Kidney (tissue), 13 donors: ENCODE measurements at regions not wholly inside any gene's neighbourhood (a gene's known extent, or its start where the extent isn't known, plus 50 kb on each side); places are given as distances from the start of the nearest gene placed in this dataset.
"Not testable (repeated sequence)": the region's sequence is repeated elsewhere in the genome, so short reads cannot be mapped to it uniquely, and the experiment has no call there.

Experiments
- DNase-seq, 5 donors: peaks; one replicate each; pipeline ENCODE4 v3.0.0-alpha.2; 2013 to 2020
- FAIRE-seq: peaks from 2 replicates; lab custom pipeline; 2012; peaks lifted over from hg19 to GRCh38; lab: Jason Lieb, UNC
- H3K27ac ChIP-seq, 2 donors: one replicate each; pipeline ENCODE4 v1.7.0; 2013; ENCODE audit warnings: low read depth in 2 of 2, low read length in 2 of 2, inconsistent platforms in 1 of 2
- H3K27me3 ChIP-seq: one replicate; pipeline ENCODE4 v1.7.1; 2013; ENCODE audit warnings: low read length, inconsistent platforms; ENCODE audit not compliant: control insufficient read depth, insufficient read depth
- H3K36me3 ChIP-seq, 3 donors: one replicate each; pipeline versions ENCODE4 v1.7.0 to v1.7.1; 2013; ENCODE audit warnings: low read length in 3 of 3, control low read depth in 1 of 3, inconsistent platforms in 1 of 3; ENCODE audit not compliant: insufficient read depth in 3 of 3, control insufficient read depth in 2 of 3
- H3K4me1 ChIP-seq, 3 donors: one replicate each; pipeline versions ENCODE4 v1.7.0 to v1.7.1; 2013; ENCODE audit warnings: low read length in 3 of 3, inconsistent platforms in 1 of 3, low read depth in 1 of 3; ENCODE audit not compliant: control insufficient read depth in 2 of 3, insufficient read depth in 2 of 3
- H3K4me3 ChIP-seq, 3 donors: one replicate each; pipeline versions ENCODE4 v1.7.0 to v1.8.1; 2013; ENCODE audit warnings: low read length in 3 of 3, control low read depth in 1 of 3, inconsistent platforms in 1 of 3
- H3K9ac ChIP-seq, 3 donors: one replicate each; pipeline versions ENCODE4 v1.7.0 to v1.7.1; 2013; ENCODE audit warnings: low read length in 3 of 3, control low read depth in 1 of 3, inconsistent platforms in 1 of 3
- H3K9me3 ChIP-seq, 3 donors: one replicate each; pipeline versions ENCODE4 v1.7.0 to v1.7.1; 2013; ENCODE audit warnings: low read length in 3 of 3, control low read depth in 1 of 3, inconsistent platforms in 1 of 3; ENCODE audit not compliant: control insufficient read depth in 2 of 3, insufficient read depth in 1 of 3
- CTCF ChIP-seq: IDR thresholded peaks from 3 replicates; pipeline ENCODE4 v1.5.1; 2012; ENCODE audit warnings: mild to moderate bottlenecking, moderate library complexity, borderline replicate concordance; ENCODE audit not compliant: insufficient read depth; ENCODE audit errors: extremely low read depth
- intact Hi-C: fragments of 100-400 bp; cut with DNase I; formaldehyde crosslinking; loops from one replicate; pipeline ENCODE4 v1.11.1; 2022
- donor health status: control.
- donor health status: control.
- donor health status: control.
- donor health status: control.
- donor health status: control.
- donor health status: DM: yes; HTN: yes; CAD: no.
- donor health status: Normal renal cell carcinoma (clear cell type).

GRCh38 chr3:177905173-177906125 lies 630.8 kb upstream of the KCNMB2 start:
- DNase-seq (peak in 2 of 5 donors; percentile 26 to 40), FAIRE-seq (no peak)
- H3K4me1 ChIP-seq, result peaks cover 0 to 35% (median 18%) of the 10 kb centered on the region in 3 donors
- no peaks in the 10 kb centered on the region for H3K36me3 ChIP-seq
- peak overlapping the region in 2 of 3 donors; percentile 23 to 33 for H3K4me3 ChIP-seq
- H3K27ac ChIP-seq, result peak overlapping the region; percentile 83 to 89
- H3K9me3 ChIP-seq, result peaks cover 0 to 2% (median 0%) of the 10 kb centered on the region in 3 donors
- no peak overlapping the region for H3K9ac ChIP-seq
- intact Hi-C loops, result no loop called here
- no peak for TF ChIP-seq CTCF
- no peaks in the 10 kb centered on the region for H3K27me3 ChIP-seq

GRCh38 chr3:177906126-177906511 lies 630.1 kb upstream of the KCNMB2 start:
- intact Hi-C loops, result no loop called here
- H3K9ac ChIP-seq, result no peak overlapping the region
- H3K27me3 ChIP-seq, result no peaks in the 10 kb centered on the region
- peak in 2 of 5 donors; percentile 34 to 49 for DNase-seq
- H3K4me1 ChIP-seq, result peaks cover 0 to 35% (median 18%) of the 10 kb centered on the region in 3 donors
- peak overlapping the region in 2 of 3 donors; percentile 23 to 33 for H3K4me3 ChIP-seq
- peak overlapping the region; percentile 83 to 89 for H3K27ac ChIP-seq
- no peaks in the 10 kb centered on the region for H3K36me3 ChIP-seq
- H3K9me3 ChIP-seq, result no peaks in the 10 kb centered on the region
- peak; percentile 60 for FAIRE-seq
- TF ChIP-seq CTCF, result no peak

- DNase-seq (peak in 1 of 5 donors; percentile 22), FAIRE-seq (no peak)
- Histone ChIP-seq H3K27me3 (no peaks in the 10 kb centered on the region), H3K27ac (peak overlapping the region in 1 of 2 donors; percentile 83), H3K4me3 (no peak overlapping the region), H3K9ac (no peak overlapping the region), H3K4me1 (peaks cover 0 to 35% (median 18%) of the 10 kb centered on the region in 3 donors), H3K9me3 (no peaks in the 10 kb centered on the region), H3K36me3 (no peaks in the 10 kb centered on the region)
- intact Hi-C loops, result no loop called here
- no peak for TF ChIP-seq CTCF
Measured at GRCh38 chr3:177906578-177907229, 629.5 kb upstream of the KCNMB2 start.

DNA sequence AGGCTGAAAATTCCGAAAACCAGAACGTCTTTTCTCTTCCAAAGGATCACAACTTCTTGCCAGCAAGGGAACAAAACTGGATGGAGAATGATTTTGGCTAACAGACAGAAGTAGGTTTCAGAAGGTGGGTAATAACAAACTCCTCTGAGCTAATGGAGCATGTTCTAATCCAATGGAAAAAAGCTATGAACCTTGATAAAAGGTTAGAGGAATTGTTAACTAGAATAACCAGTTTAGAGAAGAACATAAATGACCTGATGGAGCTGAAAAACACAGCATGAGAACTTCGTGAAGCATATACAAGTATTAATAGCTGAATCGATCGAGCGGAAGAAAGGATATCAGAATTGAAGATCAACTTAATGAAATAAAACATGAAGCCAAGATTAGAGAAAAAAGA lies 626.7 kb upstream of the KCNMB2 start:
- intact Hi-C loops, H3K9ac ChIP-seq, H3K27ac ChIP-seq, H3K36me3 ChIP-seq, H3K9me3 ChIP-seq, H3K27me3 ChIP-seq, H3K4me3 ChIP-seq, FAIRE-seq: not testable (repeated sequence)
- H3K4me1 ChIP-seq, result peaks cover 0 to 30% (median 15%) of the 10 kb centered on the region in 3 donors
- peak in 2 of 5 donors; percentile 27 to 44 for DNase-seq
